ENCODE measurements at regions not wholly inside any gene's neighbourhood (a gene's known extent, or its start where the extent isn't known, plus 50 kb on each side); places are given as distances from the start of the nearest gene placed in this dataset.

DNA sequence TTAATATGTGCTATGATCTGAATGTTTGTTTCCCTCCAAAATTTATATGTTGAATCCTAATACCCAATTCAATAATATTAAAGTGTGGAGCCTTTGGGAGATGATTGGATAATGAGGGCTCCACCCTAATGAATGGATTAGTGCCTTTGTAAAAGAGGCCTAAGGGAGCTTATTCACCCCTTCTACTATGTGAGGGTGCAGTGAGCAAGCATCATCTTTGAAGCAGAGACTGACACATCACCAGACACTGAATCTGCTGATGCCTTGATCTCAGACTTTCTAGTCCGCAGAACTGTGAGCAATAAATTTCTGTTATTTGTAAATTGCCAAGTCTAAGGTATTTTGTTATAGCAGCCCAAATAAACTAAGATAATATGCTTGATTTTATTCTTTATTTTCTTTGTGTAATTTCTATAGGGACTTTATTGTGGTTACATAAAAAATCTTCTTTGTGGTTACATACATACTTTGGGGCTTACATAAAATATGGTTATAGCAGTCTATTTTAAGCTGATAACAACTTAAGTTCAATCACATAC lies 131.1 kb upstream of the SLC38A2 start:
- no peak for TF ChIP-seq POLR2A (IDR thresholded peaks at IDR 0.05; ENCODE audit: low read depth, low read length)
- no peak for TF ChIP-seq POLR2AphosphoS5 (IDR thresholded peaks at IDR 0.05; ENCODE audit: low read depth, low read length)

Data from GM12892 (cell line).